ENCODE measurements at regions not wholly inside any gene's neighbourhood (a gene's known extent, or its start where the extent isn't known, plus 50 kb on each side); places are given as distances from the start of the nearest gene placed in this dataset.

DNA sequence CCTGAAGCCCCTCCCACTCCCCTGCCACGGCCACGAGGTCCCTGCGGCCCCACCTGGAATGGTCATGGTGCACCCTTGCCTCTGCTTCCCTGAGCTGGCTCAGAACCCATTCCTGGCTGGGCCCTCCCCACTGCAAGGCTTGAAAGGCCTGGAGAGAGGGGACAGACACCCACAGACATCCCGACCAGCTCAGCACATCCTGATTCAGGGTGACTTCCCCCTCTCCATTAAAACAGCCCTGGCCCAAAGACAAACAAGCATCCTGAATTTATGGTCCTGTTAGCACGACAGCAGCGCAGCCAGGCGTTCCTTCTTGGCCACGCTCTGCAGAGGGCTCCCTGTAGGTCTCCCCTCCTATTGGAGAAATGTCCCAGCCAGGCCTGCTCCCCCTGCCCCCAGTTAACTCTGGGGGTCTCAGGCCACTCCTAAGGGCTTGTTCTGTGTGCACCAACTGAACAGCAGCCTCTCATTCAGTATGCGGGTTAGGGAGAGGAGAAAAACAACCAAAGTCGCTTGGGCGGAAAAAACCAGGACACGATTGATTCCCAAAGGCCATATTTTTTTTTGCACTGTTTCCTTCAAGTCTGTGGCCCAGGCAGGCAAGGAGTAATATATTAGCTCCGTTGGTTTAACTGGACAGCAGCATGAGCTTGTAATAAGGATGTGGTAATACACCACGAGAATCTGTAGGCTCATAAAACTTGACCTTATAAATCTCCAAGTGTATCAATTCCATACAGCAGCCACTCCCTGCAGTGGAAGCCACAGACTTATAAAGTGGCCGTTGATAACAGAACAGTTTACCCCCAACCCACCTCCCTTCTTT is 106.7 kb upstream of the MSX1 start:
- TF ChIP-seq, protein P1, sequence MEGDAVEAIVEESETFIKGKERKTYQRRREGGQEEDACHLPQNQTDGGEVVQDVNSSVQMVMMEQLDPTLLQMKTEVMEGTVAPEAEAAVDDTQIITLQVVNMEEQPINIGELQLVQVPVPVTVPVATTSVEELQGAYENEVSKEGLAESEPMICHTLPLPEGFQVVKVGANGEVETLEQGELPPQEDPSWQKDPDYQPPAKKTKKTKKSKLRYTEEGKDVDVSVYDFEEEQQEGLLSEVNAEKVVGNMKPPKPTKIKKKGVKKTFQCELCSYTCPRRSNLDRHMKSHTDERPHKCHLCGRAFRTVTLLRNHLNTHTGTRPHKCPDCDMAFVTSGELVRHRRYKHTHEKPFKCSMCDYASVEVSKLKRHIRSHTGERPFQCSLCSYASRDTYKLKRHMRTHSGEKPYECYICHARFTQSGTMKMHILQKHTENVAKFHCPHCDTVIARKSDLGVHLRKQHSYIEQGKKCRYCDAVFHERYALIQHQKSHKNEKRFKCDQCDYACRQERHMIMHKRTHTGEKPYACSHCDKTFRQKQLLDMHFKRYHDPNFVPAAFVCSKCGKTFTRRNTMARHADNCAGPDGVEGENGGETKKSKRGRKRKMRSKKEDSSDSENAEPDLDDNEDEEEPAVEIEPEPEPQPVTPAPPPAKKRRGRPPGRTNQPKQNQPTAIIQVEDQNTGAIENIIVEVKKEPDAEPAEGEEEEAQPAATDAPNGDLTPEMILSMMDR (IDR thresholded peaks at IDR 0.05): no peak
- no peak for TF ChIP-seq ZFX (IDR thresholded peaks at IDR 0.05; ENCODE audit: borderline replicate concordance)
